Stimulated activated CD4-positive, alpha-beta T cell treated with anti-CD3 and anti-CD28 coated beads, Interleukin-15, amount 100 ng/mL, for 1 hour (primary cell): ENCODE measurements at regions not wholly inside any gene's neighbourhood (a gene's known extent, or its start where the extent isn't known, plus 50 kb on each side); places are given as distances from the start of the nearest gene placed in this dataset.
"Not testable (repeated sequence)": the region's sequence is repeated elsewhere in the genome, so short reads cannot be mapped to it uniquely, and the experiment has no call there.

Experiments used
- DNase-seq, 2 donors: peaks; one replicate each; pipeline ENCODE4 v3.0.0-alpha.2; 2020; ENCODE audit warnings: low read depth in 1 of 2, low spot score in 1 of 2

- no peak for DNase-seq
Measured at GRCh38 chr12:131407221-131408035, 303.5 kb upstream of the SFSWAP start.

DNA sequence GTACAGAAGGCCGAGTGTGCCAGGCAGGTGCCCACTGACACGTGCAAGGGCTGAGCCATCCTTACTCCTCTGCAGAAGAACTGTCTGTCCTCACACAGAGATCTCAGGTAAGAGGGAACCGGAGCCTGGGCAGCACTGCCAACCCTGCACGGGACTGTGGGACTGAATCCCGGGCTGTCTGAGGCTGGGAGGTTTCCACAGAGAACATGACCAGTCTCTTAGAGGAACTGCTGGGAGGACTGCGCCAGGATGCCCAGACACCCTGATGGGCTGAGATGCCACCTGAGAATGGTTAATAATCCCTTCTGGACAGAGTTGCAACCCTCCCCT lies 302.9 kb upstream of the SFSWAP start:
- no peak for DNase-seq

DNA sequence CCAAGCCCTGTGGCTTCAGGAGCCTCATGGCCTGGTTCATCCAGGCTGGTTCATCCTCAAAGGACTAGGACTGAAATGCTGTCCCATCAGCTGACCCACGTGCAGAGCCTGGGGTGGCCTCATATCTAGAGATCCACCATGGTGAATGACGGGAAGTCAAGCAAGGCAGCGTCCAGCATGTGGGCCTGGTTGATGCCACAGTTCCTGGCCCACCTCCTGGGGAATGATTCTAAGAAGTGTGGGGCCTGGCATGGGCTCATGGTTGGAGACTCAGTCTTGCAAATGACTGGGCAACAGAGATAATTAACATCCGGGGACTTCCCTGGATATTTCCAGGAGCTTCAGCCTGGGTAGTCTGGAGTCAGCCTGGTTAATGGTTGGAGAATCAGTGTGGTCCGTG lies 302.4 kb upstream of the SFSWAP start:
- no peak for DNase-seq

- DNase-seq, result no peak
Measured at GRCh38 chr12:131409211-131409610, 301.7 kb upstream of the SFSWAP start.

DNA sequence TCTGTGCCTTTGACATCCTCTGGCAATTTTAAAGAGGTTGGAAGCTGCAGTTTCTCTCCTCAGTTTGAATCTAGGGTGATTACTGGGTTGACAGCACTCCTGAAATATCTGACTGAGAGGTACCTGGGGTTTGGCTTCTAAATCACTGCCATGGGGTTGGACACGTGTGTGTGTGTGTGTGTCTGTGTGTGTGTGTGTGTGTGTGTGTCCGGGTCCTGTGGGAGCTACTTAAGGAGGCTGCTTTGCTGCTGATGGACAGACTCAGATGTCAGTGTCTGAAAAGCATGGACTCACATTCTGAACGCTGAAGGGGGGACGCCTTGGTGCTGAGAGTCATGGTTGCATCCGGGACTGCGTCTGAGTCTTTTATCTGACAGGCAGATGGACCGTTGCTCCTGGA lies 299.1 kb upstream of the SFSWAP start:
- not testable (repeated sequence) for DNase-seq

DNA sequence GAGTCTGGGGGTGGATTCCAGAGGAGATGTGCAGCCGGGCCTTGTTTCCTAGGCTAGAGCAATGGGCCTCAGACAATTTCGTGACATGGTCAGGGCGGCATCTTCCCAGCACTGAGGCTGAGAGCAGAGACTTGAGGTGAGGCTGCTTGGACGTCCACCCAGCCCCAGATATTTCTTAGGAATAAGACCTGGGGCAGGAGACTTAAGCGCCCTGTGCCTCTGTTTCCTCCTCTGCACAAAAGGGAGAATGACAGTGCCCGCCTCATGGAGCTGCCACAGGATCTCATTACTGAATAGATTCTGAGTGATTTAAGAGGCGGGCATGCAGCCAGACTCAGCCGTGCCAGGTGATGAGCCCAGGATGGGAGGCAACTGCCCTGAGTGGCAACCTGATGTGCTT lies 297.9 kb upstream of the SFSWAP start:
- no peak for DNase-seq

DNA sequence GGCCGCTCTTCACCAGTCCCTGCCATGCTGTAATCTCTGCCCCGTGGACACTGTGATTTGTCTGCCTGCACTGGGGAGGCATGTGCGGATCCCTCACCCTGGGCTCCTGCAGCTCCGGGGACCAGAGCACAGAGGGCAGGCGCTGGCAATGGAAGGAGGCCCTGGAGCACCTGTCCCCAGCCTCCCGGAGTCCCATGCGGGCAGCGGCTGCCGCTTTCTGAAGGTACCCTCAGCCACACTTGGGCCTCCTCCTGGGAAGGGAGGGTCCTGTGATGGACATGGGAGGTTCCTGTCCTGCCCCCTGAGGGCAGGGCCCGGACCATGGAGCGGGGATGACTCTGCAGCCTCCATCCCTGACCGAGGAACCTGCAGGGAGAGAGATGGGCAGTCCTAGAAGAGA lies 297.4 kb upstream of the SFSWAP start:
- DNase-seq, result no peak

GRCh38 chr12:131414155-131414922 lies 296.6 kb upstream of the SFSWAP start:
- DNase-seq, result not testable (repeated sequence)

- DNase-seq, result no peak
Measured at GRCh38 chr12:131415781-131416180, 295.1 kb upstream of the SFSWAP start.

- DNase-seq, result no peak
Measured at GRCh38 chr12:131418121-131418520, 292.8 kb upstream of the SFSWAP start.

DNA sequence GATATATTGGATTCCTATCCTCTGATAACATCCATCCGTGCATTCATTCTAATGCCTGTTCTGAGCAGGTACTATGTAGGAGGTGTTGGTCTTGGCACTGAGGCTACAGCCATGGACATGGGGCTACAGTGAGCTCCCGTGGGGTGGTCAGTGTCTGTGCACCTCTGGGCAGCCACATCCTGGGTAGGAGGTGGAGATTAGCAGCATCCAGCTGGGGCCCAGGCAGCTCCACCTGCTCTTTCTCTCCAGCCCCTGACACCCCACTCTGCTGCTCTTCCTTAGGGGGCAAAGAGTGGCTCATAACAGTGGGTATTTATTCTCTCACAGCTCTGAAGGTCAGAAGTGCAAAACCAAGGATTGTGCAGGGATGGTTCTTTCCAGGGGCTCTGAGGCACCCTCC lies 292.0 kb upstream of the SFSWAP start:
- no peak for DNase-seq

- DNase-seq, result no peak
Measured at GRCh38 chr12:131420867-131421447, 289.9 kb upstream of the SFSWAP start.

- DNase-seq, result no peak
Measured at GRCh38 chr12:131421509-131422186, 289.2 kb upstream of the SFSWAP start.

- no peak for DNase-seq
Measured at GRCh38 chr12:131422187-131422520, 288.7 kb upstream of the SFSWAP start.

DNA sequence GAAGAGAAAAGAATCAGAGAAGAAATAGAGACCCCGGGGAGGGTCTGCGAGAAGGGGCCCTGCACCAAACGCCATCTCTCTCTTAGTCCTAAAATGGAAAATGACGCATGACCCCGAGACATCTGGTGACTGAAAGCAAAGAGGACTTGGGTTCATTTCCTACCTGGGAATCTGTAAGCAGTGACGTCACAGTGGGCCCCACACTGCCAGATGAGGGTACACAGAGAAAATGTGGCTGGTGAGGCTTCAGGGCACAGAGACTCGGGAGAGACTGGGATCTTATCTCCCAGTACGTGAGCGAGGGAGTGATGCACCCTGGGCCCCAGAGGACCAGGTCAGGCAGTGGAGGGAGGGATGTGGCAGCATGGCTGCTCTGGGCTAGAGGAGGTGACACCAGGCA lies 288.1 kb upstream of the SFSWAP start:
- DNase-seq, result no peak

- no peak for DNase-seq
Measured at GRCh38 chr12:131424270-131424669, 286.6 kb upstream of the SFSWAP start.

DNA sequence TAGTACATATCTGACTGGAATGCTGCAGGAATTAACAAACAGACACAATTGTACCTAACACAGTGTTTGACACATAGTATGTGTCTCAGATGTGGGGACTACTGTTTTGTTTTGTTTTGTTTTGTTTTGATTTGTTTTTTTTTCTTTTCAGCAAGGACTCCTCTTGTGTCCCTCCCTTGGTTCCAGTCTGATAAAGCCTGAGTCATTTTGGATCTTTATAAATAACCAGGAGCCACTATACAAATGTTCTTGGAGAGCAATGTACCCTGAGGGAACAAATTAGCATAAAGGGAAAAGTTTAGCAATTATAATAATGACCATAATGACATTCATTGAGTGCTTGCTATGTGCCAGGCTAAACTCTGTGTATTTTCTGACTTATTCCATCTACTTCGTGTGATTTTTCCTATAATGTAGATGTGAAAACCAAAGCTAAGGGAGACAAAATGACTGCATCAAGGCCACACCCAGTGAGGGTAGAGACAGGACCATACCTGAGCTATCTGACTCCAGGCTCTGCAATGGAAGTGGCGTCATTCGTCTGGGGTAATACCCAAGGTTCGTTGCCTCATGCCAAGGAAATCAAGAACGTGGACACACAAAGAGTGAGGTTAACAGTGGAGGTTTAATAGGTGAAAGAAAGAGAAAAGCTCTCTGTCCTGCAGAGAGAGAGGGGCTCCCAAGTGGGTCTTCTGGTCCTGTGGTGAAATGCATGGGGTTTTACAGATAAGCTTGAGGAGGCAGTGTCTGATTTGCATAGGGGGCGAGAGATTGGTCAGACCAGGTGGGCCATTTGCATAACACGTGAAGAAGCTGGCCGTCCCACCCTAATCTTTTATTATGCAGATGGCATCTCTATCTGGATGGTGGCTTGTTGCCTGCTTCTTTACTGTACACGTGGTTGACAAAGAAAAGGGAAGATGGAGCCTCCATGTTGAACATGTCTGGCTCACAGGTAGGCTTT lies 285.5 kb upstream of the SFSWAP start:
- DNase-seq, result no peak

DNA sequence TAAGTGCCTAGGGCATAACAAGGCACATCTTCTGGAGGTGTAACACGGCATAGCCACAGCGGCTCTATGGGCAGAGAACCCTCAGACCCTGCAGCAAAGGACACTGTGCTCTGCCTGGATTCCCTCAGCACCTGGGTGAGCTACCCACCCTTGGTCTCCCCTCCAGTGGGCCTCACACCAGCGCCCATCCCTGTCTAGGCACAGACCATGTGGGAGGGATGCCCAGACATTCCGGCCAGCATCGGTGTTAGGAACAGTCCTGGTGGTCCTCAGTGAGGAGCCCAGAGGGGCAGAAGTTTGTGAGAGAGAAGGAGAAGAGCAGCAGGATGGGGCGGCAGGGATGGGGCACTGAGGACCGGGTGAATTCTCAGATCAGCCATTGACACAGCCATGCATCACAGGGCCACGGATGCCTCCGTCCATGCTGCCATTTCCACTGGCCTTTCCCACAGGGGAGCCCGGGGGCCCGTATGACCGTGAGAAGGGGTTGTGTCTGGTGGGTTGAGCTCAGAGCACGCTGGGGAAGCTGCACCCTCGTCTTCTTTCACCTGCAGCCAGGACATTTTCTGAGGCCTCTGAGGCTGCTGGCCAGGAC lies 282.7 kb upstream of the SFSWAP start:
- no peak for DNase-seq

DNA sequence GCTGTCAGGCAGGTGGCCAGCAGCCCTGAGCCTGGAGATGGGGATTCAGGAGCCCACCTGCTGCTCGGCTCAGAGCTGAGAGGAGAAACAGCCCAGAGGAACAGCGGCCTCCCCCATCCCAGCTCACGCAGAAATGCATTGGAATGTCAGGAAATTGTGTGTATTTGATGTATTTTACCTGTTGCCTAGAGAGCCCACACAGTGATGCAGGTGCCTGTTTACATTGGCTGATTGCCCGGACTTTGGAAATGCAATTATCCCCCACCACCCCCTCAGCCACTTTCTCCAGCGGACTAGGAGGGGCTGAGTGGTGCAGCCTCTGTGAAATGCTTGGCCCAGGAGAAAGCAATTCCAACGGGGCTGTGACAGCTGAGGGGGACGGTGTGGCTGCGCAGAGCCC lies 281.7 kb upstream of the SFSWAP start:
- DNase-seq, result not testable (repeated sequence)

DNA sequence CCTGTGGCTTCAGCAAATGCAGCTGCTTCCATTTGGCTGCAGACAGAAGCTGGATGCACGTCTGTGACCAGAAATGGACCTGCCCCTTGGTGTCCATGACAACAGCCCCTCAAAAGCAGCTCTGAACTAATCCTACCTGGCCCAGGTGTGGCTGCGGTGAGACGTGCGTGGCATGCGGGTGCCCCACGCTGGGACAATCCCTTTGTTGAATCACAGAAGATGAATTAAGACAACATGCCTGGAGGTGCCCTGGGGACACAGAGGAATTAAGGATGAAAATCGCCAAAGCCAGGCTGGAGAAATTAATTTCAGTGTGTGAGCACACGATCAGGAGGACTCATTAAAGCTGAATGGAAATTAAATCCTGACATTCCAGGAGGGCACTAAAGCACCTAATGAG lies 281.2 kb upstream of the SFSWAP start:
- not testable (repeated sequence) for DNase-seq
